HG03025 (cell line): ENCODE measurements at regions not wholly inside any gene's neighbourhood (a gene's known extent, or its start where the extent isn't known, plus 50 kb on each side); places are given as distances from the start of the nearest gene placed in this dataset.
"Not testable (repeated sequence)": the region's sequence is repeated elsewhere in the genome, so short reads cannot be mapped to it uniquely, and the experiment has no call there.

ENCODE experiments used
- ATAC-seq: cut with Tn5 transposase; IDR thresholded peaks from one replicate; pipeline ENCODE4 v1.9.1; 2021; ENCODE audit warnings: mild to moderate bottlenecking, moderate library complexity; ENCODE audit not compliant: unreplicated experiment, low FRiP score

DNA sequence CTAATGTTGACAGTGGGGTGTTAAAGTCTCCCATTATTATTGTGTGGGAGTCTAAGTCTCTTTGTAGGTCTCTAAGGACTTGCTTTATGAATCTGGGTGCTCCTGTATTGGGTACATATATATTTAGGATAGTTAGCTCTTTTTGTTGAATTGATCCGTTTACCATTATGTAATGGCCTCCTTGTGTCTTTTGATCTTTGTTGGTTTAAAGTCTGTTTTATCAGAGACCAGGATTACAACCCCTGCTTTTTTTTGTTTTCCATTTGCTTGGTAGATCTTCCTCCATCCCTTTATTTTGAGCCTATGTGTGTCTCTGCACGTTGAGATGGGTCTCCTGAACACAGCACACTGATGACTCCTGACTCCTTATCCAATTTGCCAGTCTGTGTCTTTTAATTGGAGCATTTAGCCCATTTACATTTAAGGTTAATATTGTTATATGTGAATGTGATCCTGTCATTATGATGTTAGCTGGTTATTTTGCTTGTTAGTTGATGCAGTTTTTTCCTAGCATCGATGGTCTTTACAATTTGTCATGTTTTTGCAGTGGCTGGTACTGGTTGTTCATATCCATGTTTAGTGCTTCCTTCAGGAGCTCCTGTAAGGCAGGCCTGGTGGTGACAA lies 188.9 kb downstream of the TTC6 start:
- ATAC-seq, result not testable (repeated sequence)

DNA sequence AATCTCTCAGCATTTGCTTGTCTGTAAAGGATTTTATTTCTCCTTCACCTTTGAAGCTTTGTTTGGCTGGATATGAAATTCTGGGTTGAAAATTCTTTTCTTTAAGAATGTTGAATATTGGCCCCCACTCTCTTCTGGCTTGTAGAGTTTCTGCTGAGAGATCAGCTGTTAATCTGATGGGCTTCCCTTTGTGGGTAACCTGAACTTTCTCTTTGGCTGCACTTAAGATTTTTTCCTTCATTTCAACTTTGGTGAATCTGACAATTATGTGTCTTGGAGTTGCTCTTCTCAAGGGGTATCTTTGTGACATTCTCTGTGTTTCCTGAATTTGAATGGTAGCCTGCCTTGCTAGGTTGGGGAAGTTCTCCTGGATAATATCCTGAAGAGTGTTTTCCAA lies 189.4 kb downstream of the TTC6 start:
- not testable (repeated sequence) for ATAC-seq

- ATAC-seq, result not testable (repeated sequence)
These were observed 189.9 kb downstream of the TTC6 start for GRCh38 chr14:37785298-37785697.

GRCh38 chr14:37786114-37786625 lies 190.7 kb downstream of the TTC6 start:
- ATAC-seq, result not testable (repeated sequence)

GRCh38 chr14:37787879-37788494 lies 192.6 kb downstream of the TTC6 start:
- no peak for ATAC-seq

DNA sequence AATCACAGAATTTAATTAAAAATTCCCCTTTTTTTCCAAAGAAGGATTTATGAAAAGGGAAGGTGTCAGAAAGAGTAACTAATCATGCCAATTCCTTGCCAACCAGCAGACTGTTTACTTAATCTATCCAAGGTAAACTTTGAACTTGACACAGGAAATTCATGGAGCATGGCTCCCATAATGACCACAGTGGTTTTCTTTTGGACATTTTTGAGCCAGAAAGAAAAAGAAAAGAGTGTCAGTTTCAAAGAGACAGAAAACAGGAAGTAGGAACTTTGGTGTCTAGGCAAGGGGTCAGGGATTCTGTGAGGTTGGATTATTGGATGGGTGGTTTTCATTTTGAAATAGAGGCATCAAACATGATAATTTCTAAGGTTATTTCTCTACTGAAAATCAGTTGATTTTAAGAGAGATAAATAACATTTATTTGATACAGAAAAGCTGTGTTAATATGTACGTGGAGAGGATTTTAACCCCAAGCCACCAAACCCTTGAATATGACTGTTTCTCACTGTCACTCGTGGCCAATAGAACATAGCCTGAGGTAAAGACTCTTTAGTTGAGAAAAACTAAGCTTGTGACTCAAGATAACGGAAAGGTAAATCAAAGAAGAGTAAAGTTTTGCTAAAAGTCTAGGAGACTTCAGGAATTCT lies 196.1 kb downstream of the TTC6 start:
- no peak for ATAC-seq

GRCh38 chr14:37792124-37792523 lies 196.7 kb downstream of the TTC6 start:
- ATAC-seq, result no peak

GRCh38 chr14:37796703-37797416 lies 201.4 kb downstream of the TTC6 start:
- ATAC-seq, result no peak

DNA sequence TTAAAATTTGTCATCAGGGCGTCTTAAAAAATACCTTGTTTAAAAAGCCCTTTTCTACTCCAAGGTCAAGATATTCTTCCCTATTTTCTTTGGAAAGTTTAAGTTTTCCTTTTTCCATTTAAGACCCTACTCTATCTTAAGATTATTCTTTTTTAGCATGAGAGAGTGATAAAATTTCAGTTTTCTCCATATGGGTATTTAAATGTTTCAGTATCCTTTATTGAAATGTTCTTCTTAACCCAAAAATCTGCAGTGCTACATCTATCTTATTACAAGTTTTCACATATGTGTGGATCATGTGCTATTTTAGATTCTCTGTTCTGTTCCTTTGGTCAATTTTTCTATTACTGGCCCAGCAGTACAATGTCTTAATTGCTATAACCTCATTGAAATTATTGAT lies 202.2 kb downstream of the TTC6 start:
- ATAC-seq, result no peak

DNA sequence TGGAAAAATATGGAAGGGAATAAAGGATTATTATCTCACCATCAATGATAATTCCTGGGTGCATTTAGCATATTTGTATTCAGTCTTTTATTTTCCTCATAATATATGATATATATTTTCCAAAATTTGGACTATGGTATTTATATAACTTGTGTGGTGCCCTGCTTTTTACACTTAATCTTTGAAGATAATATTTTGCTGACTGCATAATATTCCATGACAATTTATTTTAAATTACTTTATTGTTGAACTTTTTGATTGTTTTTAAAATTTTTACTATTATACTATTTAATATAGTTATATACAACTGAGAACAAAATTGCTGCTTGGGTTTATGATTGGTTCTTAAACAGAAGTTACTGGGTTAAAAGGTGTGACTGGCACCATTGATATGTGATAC lies 212.3 kb downstream of the TTC6 start:
- no peak for ATAC-seq

- ATAC-seq, result no peak
These were observed 214.8 kb downstream of the TTC6 start for GRCh38 chr14:37810094-37810801.

DNA sequence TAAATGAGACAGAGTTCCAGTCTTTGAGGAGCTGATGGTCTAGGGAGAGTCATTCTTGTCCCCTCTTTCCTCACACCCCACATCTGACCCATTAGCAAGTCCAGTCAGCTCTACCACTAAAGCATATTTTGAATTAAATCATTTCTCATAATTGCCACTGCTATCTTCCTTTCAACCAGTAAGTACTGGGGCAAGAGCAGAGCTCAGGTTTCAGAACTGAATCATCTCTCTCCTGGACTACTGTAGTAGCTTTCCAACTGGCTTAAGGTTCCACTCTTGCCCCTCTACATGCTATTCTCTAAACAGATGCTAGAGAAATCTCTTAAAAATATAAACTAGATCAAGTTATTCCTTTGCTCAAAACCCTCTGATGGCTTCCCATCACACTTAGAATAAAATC lies 218.3 kb downstream of the TTC6 start:
- no peak for ATAC-seq

DNA sequence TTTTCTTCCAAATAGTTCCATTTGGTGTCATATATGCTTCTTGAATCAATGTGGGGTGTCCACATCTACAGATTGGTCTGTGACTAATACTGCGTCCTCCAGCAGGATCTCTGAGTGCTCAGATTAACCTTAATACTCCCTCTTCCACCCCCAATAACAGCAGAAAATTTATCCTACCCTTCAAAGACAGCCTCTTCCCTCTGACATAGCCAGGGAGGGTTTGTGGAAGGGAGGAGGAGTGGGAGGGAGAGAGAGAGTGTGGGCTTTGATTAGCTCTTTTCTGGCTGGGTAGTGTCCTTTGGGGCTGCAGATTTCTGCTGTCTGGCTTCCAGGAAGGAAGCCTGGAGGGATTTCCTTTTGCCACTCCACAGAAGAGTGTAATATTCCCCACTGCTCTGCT lies 220.7 kb downstream of the TTC6 start:
- no peak for ATAC-seq

DNA sequence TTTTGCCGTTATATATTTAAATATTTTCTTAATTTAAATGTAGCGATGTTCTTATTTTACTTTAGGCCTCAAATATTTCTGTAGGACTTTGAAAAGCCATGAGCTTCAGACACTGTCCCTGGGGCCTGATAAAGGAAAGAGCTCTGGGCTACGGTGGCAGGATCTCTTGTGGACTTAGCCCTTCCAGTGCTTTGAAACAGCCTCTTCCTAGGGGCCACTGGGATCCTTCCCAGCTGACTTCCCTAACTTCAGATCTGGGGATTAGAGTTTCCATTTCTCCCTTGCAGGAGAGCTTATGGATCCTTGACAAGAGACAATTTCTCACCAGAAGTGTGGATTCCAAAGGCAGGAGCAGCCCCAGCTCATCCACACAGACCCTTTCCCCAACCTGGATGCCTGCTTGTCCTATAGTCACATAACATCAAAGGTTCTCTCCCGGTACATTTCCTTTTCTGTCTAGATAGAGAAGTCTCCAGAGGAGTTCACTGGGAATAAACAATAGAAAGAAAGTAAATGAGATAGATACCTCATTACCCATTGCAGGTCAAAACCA lies 221.4 kb downstream of the TTC6 start:
- ATAC-seq, result no peak

DNA sequence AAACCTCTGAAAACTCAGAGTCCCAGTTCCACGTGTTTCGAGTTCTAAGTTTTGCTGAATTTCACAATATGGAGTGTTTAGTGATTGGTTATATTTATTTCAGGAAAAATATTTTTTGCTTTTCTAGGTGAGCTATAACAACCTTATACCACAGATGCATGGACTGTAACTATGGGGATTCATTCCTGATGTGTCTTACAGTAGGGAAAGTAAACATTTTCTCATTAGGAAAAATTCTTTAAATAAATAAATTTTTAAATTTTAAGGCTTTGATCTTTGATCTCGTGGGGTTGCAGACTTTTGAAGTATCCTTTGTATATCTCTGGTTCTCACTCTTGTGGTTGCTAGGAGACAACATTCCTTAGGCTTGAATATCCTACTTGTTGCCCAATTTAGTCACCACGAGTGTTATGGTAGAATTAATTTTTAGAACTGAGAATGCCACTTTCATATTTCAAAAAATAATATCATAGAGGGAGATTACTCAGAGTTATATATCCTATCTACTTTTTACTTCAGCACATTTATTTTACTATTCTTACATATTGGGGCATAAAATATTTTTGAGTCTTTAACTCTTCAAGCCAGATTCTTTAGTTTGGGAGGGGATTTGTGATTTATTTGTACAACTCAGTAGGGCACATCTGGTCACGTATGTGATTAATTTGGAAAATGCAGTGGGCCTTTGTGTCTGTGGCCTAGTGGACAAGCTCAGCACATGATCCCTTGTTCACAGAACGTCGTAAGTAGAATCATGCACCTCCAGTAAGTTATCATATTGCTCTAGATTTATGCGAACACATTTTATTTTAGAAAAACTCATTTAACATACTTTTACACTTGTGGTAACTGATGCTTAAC lies 224.0 kb downstream of the TTC6 start:
- ATAC-seq, result no peak

GRCh38 chr14:37820810-37821209 lies 225.4 kb downstream of the TTC6 start:
- not testable (repeated sequence) for ATAC-seq

GRCh38 chr14:37824939-37825712 lies 229.7 kb downstream of the TTC6 start:
- ATAC-seq, result no peak

DNA sequence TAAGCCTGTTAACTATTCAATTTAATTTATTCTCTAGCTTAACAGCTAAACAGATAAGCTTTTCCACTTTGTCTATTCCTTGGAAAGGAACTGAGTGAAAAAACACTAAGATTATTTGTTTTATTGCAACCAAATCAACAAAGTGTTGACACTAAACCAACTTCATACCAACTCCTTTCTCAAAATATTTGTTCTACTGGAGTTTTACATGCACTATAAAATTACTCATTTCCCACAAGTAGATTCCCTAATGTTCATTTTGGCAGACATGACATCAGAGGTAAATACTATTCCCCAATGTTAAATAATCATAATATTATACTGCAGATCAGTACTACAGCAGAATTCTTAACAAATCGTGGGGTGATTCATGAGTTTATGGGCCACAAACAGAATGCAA lies 231.4 kb downstream of the TTC6 start:
- ATAC-seq, result no peak

GRCh38 chr14:37830271-37830670 lies 234.8 kb downstream of the TTC6 start:
- ATAC-seq, result no peak
